GM13977 (cell line): ENCODE measurements at regions not wholly inside any gene's neighbourhood (a gene's known extent, or its start where the extent isn't known, plus 50 kb on each side); places are given as distances from the start of the nearest gene placed in this dataset.
"Not testable (repeated sequence)": the region's sequence is repeated elsewhere in the genome, so short reads cannot be mapped to it uniquely, and the experiment has no call there.

Experiments used
- DNase-seq: peaks from one replicate; pipeline ENCODE4 v3.0.0; 2012; ENCODE audit warnings: low spot score
- CTCF ChIP-seq: IDR thresholded peaks from 2 replicates; pipeline ENCODE4 v1.5.1; 2012; ENCODE audit warnings: mild to moderate bottlenecking, control low read depth; ENCODE audit not compliant: insufficient read depth; ENCODE audit errors: extremely low read depth, missing control alignments
- in situ Hi-C: fragments of 300-500 bp; cut with MboI; formaldehyde crosslinking; loops from one replicate; pipeline ENCODE4 v1.12.0; 2022; ENCODE audit warnings: low sequenced_read_pairs, low pct_unique_long_range_greater_than_20kb, mixed read lengths, inconsistent platforms; ENCODE audit not compliant: unreplicated experiment

- no peak for DNase-seq
- in situ Hi-C loops: no loop called here
- no peak for TF ChIP-seq CTCF
Observed at GRCh38 chr5:18563853-18564252, 929.6 kb downstream of the TAF11L14 start.

- TF ChIP-seq CTCF: no peak
- DNase-seq: no peak
- in situ Hi-C loops: no loop called here
Observed at GRCh38 chr5:18566671-18567070, 932.4 kb downstream of the TAF11L14 start.

GRCh38 chr5:18576586-18576985 lies 942.3 kb downstream of the TAF11L14 start:
- no peak for DNase-seq
- TF ChIP-seq CTCF: no peak
- in situ Hi-C loops: no loop called here

- no peak for DNase-seq
- in situ Hi-C loops: no loop called here
- no peak for TF ChIP-seq CTCF
Observed at GRCh38 chr5:18601185-18601584, 966.9 kb downstream of the TAF11L14 start.

GRCh38 chr5:18602402-18602801 lies 968.1 kb downstream of the TAF11L14 start:
- DNase-seq: no peak
- no peak for TF ChIP-seq CTCF
- in situ Hi-C loops: no loop called here

GRCh38 chr5:18605186-18605585 lies 970.9 kb downstream of the TAF11L14 start:
- in situ Hi-C loops: no loop called here
- DNase-seq: no peak
- TF ChIP-seq CTCF: no peak

GRCh38 chr5:18607570-18607969 lies 973.3 kb downstream of the TAF11L14 start:
- DNase-seq: no peak
- TF ChIP-seq CTCF: no peak
- in situ Hi-C loops: no loop called here

- in situ Hi-C loops, DNase-seq: not testable (repeated sequence)
Observed at GRCh38 chr5:18617191-18617590, 982.9 kb downstream of the TAF11L14 start.
